Left forelimb (tissue), 1 donor: ENCODE measurements at regions not wholly inside any gene's neighbourhood (a gene's known extent, or its start where the extent isn't known, plus 50 kb on each side); places are given as distances from the start of the nearest gene placed in this dataset.
"Not testable (repeated sequence)": the region's sequence is repeated elsewhere in the genome, so short reads cannot be mapped to it uniquely, and the experiment has no call there.

Experiments used
- DNase-seq: peaks from one replicate; pipeline ENCODE4 v3.0.0-alpha.2; 2018; ENCODE audit warnings: low spot score

DNA sequence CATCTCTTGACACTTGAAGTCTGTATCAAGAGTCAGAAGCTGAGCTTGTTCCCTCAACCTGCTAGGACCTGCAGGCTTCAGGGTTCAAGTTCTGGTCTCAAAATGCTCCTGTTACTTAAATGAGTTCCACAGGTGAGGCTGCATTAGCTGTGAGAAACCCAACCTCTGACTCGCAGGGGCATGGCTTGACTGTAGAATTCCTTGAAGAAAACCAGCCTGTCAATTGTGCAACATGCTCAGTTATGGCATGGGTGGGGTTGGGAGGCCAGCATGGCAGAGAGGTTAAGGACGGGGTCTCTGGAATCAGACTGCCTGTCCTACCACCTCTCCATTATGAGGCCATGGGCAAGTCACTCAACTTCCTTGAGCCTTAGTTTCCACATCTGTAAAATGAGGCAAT lies 235.8 kb downstream of the EN1 start:
- DNase-seq, result no peak

DNA sequence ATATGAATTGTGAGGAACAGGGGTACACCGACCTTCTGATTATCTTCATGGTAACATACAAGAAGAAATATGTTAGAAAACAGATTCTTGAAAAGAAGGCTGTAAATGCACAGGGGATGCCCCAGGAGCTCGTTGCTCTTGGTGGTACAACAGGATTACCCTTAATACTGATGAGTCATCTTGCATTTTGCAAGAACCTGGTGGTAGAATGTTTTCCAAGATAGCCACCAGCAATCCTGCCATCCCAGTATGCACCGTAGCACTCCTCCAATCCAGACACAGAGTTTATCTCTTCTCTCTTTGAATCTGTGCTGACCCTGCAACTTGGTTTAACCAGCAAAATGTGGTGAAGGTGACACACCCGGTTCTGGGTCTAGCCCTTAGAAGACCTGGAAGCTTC lies 238.3 kb downstream of the EN1 start:
- no peak for DNase-seq

DNA sequence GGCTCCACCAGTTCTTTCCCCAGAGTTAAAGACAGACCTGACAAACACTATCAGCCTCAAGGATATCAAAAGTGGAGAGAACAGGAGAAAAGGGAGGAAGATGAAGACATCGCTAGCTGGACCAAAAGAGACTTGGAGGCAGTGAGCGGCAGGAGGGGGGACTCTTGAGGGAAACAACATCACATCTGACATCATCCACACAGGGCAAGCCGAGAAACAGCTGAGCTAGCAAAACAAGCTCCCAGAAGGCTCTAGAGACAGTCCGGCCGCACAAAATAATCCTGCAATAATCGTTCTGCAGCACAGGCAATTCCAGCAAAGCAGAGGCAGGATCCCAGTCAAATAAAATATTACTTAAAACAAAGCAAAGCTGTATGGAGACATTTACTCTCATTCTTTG lies 239.8 kb downstream of the EN1 start:
- no peak for DNase-seq

DNA sequence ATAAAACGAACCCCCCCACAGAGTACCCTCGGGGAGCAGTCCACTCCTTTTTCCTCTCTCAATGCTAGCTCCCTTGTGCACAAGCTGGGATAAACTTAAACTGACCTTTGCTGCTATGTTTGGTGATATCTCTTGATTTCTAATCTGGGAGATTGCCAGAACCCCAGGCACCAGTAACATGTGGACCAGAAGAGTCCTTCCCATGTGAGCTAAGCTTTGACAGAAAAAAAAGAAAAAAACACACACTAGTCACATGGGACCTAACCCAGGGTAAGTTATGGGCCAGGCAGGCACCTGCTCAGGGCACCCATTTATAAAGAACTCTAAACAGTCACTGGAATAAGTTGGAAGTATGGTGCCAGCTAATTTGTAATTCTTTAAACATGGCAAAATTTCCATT lies 242.6 kb downstream of the EN1 start:
- no peak for DNase-seq

DNA sequence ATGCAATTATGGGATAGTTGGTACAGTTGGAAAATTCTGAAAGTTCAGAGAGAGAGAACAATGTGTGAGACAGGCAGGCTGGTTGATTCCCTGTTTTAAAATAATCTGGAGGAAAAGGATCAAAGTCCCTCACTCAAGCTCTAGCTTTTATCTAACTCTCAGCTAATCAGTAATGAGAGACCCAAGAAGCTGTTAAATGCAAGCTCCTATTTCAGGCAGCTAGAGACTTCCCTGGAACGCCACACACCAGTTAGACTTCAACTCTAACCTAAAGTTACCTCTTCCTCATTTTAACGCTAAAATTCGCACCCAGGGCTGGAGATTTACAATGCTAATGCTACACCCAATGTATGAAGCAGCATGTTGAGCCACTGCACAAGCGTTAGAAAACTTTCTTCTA lies 243.1 kb downstream of the EN1 start:
- no peak for DNase-seq

DNA sequence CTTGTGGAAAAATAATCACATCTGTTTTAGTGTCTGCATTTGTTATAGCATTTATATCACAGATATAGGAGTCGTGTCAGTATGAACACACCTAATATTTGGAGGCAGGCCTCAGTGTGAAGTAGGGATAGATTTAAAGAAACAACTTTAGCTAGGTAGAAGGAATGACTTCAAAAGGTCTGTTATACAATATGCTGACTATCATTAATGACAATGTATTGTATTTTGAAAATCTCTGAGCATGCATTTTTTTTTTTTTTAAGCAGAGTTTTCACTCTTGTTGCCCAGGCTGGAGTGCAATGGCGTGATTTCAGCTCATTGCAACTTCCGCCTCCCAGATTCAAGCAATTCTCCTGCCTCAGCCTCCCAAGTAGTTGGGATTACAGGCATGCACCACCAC lies 248.3 kb downstream of the EN1 start:
- no peak for DNase-seq

DNA sequence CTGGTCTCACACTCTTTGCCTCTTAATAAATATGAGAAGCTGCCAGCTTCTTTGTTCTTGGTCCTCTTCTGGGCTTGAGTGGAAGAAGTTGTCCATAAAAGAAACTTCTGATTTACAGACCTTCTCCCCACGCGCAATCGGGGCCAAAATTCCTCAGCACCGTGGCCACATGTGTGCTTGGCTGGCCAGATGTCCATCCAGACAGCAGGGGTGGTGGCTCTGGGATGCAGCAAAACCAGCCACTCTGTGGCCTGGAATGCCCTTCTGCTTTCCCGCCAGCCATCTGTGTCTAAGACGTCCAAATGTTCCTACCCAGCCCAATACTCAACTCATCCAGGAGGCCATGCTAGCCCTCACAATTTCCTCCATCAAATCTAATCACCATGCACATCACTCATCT lies 250.8 kb downstream of the EN1 start:
- DNase-seq, result no peak

DNA sequence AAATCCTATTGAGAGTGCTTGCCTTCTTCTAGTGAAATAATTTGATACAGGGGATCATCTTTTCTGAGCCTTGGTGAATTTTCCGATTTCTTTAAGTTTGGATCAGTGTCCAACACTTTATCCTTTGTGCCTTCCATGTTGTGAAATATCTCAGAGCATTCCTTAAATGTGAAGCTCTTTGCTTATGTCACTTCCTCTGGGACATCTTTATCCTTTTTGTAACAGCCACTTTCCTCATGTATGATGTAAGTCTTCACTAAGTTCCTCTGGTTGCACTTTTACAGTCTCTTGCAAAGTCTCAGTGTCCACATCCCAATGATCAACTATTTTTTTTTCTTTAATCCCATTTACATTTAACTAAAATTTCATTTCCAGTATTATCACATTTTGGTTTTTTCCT lies 254.2 kb downstream of the EN1 start:
- no peak for DNase-seq

DNA sequence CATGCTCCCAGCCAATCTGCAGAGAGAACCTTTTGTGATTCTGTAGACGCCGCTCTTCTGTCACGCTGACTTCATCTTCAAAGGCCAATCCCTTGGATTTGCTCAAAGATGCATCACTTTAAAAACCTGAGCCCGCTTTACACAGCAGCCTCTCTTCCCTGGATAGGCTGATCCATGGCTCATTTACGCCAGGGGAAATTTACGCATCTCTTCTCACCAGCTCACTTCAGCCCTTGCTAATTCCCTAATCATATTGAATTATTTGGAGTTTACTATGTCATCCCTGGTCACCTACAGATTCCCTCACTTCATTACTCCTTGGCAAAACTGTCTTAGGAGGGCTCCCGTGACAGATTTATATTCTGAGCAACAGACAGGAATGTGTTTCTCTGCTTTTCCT lies 256.2 kb downstream of the EN1 start:
- DNase-seq, result no peak

DNA sequence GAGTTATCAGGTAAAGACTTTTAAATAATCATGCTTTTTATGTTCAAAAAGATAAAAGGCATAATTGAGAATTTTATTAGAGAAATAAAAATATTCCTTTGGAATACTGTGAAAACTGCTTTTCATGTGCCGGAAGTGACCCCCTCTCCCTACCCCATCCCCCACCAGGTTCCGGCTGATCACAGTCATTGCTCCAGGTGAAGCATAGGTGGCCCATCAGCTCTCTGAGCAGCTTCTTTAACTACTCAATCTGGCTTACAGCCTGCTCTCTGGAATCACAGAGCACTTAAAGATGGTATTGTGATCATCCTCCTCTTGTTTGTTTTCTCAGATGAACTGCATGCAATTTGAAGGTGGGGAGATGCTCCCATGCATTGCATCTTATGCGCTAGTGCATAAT lies 257.7 kb downstream of the EN1 start:
- DNase-seq, result no peak

DNA sequence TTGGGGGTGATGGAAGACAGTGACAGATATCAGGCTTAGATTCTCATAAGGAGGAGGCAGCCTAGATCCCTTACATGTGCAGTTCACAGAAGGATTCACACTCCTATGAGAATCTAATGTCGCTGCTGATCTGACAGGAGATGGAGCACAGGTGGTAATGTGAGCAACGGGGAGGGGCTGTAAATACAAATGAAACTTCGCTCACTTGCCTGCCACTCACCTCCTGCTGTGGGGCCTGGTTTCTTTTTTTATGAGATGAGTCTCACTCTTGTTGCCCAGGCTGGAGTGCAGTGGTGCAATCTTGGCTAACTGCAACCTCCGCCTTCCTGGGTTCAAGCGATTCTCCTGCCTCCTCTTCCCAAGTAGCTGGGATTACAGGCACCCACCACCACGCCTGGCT lies 258.6 kb downstream of the EN1 start:
- DNase-seq, result no peak

DNA sequence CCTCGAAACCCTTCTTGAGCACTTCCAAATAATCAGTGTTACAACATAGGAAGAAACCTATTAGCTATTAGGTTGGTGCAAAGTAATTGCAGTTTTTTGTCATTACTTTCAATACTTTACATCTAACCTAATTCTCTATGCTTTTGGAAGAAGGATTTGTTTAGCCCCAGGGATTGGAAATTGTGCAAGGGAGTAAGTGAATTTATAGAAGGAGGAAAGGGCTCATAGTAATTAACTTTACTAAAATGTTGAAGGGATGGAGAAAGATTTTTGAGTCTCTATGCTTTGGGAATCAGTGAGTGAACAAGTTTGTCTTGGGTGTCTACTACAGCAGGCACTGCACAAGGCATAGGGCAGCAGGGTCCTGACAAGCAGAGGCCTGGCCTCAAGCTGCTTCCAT lies 261.1 kb downstream of the EN1 start:
- no peak for DNase-seq

DNA sequence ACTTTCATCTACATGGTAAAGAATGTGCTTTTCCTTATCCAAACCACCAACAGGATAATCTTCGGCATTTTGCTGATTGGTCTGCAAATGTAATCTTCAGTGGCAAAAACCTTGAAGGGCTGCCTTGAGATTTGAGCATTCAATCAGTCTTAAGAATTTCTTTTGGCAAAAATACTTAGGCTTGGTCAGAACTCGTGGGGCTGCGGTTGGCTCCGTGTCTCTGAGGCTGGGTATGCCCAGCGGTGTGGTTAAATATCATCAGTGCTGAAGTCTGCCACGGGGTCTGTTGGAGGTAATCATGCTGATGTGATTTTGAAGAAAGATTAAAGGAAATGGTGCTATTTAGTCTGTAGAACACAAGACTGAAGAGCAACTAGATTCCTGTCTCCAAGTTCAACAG lies 262.6 kb downstream of the EN1 start:
- DNase-seq, result no peak

DNA sequence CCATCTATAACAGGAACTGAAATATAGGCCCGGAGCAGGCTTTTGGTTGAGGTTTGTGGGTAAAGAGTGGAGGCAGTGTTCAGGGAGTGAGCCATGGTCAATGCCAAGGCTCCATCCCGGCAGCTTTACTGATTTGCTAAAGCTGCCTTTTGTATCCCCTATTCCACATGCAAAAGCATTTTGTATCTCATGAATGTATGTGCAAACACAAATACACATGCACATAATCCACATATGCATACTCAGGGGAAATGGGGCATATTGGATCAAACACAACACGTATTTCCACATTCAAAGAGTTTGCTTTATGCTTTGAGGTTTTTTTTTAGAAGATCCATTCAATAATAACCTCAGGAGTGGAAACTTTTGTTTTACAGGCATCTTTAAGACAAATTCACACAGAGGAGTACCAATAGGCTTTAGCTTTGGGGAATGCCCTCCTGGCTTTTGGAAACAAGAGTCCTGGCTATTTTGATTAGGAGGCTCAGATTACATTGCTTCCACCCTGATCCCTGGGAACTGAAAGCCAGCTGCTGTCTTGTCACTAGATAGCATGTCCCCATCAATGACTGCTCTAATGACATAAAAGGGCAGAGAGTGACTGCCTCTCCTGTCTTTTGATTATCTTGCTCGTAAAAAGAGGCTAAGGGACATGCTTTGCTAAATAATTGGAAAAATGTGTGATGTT lies 263.2 kb downstream of the EN1 start:
- no peak for DNase-seq

DNA sequence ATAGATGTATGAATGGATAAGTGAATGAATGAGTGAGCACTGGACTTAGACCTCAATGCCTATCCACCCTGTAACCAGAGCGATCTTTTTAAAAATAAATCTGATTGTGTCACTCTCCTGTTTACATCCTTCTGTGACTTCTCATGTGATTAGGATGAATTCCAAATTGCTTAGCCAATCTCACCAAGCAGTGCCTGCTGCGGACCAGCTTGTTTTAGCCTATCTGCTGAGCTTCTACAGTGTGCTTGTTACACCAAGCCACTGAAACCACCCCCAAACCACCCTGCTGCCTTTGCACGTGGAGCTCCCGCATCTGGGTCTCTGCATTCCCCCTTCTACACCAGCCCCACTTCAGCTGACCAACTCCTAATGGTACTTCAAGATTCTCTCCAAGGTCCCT lies 265.4 kb downstream of the EN1 start:
- DNase-seq, result no peak

DNA sequence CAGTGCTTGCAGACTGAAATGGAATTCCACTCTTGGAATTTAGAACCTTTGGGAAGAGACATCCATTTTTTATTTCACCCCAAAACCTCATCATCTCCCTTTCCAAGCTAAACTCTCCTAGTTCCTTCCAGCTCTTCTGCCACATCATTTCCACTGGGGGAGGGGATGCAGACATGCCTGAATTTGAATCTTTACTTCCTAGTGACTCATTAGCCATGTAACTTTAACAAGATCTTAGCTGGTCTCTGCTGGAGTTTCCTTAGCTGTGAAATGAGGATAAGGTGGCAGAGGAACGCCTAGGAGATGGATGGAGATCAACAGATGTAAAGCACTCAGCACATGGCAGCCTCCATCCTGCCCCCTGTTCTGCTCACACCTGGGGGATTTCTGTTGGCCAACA lies 266.8 kb downstream of the EN1 start:
- no peak for DNase-seq

DNA sequence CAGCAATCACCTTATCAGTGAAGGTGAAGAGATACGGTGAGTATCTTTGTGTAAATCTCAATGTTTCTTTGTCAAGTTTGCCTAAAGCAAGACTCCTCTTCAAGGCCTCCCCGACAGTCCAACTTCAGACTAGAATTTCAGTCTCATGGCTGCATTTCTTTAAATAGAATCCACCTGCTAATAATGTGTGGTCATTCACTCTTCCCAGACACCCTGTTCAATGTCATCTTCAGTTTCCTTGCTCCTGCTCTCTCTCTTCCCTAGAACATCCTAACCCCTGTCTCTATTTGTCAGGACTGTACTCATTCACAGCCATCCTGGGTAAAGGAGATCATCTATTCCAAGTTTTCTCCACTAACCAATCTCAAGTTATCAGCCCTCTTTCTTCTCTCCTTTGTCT lies 267.3 kb downstream of the EN1 start:
- DNase-seq, result no peak

DNA sequence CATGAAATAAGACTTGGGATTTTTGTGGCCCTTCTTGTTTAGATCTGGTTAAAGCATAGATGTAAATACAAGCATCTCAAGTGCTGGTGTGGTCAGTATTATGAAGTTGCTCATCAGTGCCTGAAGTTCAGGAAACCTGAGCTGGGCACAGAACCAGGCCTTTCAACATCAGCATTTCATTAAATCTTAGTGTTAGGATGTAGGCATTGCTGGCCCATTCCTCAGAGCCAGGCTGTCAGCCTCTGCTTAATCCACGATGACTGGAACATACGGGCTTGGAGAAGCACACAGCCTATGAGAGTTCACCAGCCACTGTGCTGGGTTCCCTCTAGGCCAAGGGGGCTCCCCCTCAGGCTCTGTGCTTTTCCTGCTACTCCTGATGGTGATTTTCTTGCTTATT lies 270.2 kb downstream of the EN1 start:
- no peak for DNase-seq

DNA sequence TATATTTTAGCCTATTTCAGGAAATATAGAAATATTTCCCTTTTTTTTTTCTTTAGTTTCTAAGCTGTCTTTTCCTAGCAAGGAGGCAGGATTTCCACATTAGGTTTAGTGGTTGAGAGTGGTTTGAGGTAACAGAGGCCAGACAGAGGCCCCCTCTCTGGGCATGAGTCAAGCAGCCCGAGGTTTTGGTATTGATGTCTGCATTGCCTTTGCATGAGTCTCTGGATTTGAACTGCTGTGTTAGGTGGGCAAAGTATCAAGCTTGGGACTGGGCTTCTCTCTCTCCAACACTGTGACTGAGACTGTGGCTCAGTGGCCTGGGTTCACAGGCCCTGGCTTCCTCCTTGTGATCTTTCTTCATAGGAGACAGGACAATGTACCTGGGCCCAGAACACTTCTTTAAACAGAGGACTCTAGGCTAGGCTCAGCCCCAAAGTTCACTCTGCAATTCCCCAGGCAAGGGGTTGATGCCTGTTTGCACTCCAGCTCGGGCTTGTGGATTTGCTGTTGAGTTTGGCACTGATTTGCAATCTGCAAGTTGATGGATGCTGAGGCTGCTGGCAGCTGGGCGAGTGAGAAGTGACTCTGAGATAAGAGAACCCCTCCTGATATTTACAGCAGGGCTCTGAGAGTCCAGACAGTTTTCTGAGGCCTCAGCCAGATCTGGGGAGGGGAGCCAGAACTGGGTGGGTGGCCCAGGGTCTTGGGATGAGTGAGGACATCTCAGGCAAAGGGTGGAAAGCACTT lies 271.2 kb downstream of the EN1 start:
- DNase-seq, result no peak

DNA sequence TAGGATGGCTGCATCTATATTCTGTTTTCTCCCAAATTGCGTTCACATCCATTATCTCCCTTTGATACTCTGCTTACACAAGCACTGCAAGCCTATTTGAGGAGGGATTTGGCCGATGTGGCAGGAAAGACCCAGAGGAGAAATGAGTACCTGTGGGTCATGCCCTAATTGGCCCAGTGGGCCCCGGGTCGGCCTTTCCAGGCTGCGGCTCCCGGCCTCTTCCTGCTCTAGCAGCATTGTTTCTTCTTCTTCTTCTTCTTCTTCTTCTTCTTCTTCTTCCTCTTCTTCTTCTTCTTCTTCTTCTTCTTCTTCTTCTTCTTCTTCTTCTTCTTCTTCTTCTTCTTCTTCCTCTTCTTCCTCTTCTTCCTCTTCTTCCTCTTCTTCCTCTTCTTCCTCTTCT lies 275.1 kb downstream of the EN1 start:
- DNase-seq, result not testable (repeated sequence)

DNA sequence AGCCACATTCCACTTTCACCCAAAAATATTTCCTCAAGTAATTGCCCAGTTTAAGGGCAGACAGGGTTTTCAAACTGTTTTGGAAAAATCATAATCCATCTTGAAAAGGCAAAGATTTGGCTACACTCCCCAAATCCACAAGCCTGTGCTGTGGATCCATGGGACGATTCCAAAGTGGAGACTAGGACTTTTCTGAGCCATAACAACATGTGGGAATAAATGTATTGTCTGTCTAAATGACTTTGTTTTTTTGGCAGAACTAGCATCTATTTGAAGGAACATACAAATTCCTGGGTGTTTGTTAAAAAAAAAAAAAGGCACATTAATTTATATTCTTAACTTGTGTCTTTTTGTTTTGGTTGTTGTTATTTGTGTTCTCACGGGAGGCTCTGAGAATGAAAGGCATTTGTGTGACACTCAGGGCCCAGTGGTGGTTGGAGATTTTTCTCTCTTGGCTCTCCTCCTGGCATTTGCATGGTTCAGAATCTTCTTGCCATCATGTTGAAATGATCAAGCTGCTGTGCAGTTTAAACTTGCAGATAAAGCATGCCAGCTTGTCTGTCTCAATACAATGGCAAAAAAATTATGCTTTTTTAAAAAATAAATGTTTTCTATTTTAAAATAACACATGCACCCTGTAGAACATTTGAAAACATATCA lies 277.4 kb downstream of the EN1 start:
- DNase-seq, result no peak

DNA sequence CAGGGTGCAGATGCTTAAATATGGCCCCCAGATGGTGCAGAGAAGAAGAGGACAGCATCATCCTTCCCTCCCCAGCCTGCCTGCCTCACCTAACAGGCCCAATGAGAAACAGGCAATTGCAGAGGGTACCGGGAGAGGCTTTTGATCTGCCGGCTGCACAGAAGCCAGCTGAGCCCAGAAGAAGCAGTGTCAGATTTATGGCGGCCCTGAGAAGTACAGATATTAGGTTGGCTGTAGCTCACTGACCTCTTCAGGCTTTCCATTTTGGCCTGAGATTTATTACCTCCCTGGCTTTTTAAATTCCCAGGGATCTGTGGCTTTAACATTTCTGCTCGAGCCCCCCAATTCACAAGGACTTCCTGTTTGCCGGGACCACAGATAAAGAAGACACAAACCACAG lies 278.7 kb downstream of the EN1 start:
- no peak for DNase-seq

DNA sequence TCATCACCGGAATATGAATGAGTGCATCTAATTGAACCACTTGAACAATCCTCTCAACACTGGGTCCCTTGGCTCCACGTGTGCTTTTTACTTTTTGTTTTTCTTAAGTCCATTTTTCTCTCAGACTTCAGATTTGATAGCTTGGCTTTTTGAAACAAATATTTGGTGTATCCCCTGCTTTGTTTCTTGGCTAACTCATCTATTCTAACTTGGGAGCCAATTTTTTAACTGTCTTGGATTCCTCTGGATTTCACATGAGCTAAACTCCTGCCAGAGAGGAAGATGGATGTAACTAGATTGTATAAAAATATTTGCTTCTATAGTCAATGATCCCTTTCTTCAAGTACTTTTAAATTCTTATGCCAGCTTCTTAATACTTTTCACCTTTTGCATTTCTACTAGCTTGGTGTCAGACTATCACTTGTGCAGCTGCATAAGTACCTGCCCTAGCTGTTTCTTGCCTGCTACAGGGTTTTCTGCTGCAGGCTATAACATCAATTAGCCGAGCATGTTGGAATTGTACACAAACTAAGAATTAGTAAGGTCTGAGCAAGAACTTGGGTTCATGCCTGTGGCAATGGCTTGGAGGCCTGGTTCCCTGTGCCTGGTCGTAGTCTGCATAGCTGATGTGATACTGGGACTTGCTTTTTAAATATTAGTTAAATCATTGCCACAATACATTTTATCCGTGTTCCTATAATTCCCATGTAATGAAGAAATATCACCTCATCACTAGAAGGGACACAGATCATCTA lies 281.5 kb downstream of the EN1 start:
- DNase-seq, result no peak
